ENCODE measurements at regions not wholly inside any gene's neighbourhood (a gene's known extent, or its start where the extent isn't known, plus 50 kb on each side); places are given as distances from the start of the nearest gene placed in this dataset.
"Not testable (repeated sequence)": the region's sequence is repeated elsewhere in the genome, so short reads cannot be mapped to it uniquely, and the experiment has no call there.

- DNase-seq, result no peak
Observed at GRCh38 chr6:167408235-167408869, 83.5 kb downstream of the TTLL2 start.

GRCh38 chr6:167409079-167409478 is 84.2 kb downstream of the TTLL2 start:
- no peak for DNase-seq

DNA sequence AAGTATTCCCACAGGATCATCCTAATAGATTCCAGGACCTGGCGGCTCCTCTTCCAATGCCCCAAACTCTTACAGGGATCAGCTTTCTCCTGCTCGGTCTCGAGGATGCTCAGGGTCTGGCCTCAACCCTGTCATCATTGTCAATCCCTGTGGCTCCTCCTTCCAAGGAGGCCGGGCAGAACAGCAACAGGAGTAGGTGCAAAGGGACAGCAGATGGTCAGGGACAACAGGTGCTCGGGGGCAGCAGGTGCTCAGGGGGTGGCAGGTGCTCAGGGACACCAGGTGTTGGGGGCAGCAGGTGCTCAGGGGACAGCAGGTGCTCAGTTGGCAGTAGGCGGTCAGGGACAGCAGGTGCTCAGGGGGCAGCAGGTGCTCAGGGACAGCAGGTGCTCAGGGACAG is 84.8 kb downstream of the TTLL2 start:
- DNase-seq, result no peak

- DNase-seq, result no peak
Observed at GRCh38 chr6:167410462-167410861, 85.6 kb downstream of the TTLL2 start.

DNA sequence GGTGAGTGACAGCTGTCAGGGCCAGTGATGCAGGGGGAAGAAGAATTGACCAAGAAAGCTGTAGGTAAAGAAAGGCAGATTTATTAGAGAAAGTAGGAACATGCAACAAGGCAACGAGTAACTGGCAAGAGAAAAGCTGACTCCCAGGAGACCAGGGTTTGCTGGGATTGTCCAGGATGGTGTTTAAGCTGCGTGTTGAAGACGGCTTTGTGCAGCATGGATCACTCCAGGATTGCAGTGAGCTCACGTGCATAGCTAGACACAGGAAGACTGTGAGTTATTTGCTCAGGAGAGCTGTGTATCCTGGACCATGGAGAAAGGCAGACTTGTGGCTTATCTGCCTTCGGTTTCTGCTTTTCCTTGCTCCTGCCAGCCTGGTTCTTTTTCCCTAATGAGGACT is 87.6 kb downstream of the TTLL2 start:
- no peak for DNase-seq

DNA sequence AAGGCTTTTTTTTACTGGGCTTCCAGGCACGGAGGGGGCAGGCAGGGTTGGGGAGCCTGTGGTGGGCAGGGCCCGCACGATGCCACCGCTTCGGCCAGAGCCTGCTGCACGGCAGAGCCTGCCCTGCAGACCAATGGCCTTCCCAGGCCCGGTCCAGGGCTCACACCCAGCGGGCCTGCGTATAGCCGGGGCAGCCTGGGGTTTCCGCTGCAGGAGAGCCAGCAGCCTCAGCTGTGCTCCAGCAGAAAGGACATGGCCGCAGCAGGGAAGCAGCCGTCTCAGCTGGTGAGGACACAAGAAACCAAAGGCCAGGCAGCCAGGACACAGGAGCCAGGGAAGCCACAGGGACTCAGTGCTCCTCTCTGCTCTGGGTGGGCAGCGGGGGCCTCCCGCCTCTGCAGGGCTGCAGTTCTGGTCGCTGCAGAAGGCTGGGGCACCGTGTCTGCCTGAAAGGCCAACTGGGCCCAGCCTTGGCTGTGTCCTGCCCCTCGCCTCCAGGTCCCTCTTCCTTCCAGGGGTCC is 90.6 kb downstream of the TTLL2 start:
- no peak for DNase-seq

DNA sequence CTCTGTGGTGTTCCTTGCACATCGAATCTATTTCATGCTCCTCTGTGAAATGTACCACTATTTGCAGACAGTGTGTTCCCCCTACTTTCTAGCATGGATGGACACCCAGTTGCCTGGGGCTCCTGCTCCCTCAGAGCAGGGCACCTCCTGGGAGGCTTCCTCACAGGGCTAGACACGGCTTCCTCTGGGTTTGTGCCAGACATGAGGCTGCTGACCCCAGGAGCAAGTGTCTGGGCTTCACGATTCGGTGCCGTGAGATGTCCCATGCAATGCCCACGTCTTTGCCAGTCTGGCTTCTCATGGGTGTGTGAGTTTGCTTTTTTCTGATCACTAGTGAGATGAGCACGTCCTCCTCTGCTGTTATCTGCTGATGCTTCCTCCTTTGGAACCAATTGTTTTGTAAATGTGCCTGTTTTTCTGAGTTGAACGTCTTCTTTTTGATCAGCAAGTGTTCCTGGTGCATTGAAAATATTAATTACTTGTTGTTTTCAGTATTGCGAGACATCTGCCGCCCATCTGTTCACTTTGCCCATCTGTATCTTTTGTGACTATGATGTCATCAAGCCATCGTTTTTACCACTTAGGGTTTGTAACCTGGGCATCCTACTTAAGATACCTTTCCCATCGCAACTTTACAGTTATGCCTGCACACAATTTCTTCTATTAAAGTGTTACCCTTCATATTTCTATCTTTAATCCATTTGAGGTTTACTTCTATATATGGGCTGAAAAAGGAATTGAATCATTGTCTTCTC is 92.0 kb downstream of the TTLL2 start:
- DNase-seq, result no peak

DNA sequence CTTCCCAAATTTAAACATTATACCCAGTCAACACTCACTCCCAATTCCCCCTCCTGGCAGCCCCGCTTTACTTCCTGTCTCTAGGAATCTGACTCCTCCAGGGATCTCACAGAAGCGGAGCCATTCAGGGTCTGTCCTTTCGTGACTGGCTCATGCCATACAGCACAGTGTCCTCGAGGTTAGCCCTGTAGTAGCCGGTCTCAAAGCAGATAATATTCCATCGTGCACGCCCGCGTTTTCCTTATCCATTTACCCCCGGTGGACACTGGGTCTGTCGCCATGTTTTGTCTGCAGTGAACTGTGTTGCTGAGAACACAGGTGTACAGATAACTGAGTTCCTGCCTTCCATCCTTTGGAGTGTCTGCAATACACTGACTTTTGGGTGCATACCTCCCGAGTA is 95.3 kb downstream of the TTLL2 start:
- DNase-seq, result no peak

GRCh38 chr6:167420858-167421766 is 96.2 kb downstream of the TTLL2 start:
- DNase-seq, result no peak

DNA sequence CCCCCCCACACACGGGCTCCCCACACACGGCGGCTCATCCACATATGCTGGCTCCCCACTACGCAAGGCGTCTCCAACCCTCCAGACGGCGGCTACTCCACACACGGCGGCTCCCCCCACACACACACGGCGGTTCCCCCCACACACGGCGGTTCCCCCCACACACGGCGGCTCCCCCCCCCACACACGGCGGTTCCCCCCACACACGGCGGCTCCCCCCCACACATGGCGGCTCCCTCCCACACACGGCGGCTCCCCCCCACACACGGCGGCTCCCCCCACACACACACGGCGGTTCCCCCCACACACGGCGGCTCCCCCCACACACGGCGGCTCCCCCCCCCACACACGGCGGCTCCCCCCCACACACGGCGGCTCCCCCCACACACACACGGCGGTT is 97.1 kb downstream of the TTLL2 start:
- DNase-seq, result not testable (repeated sequence)

DNA sequence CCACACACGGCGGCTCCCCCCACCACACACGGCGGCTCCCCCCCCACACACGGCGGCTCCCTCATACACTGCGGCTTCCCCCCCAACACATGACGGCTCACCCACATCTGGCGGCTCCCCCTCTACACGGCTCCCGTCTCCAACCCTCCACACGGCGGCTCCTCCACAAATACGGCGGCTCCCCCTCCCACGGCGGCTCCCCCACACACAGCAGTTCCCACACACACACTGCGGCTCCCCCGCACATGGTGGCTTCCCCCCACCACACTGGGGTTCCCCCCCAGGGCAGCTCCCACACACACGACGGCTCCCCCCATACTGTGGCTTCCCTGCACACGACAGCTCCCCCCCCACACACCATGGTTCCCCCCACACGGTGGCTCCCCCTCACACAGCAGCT is 98.0 kb downstream of the TTLL2 start:
- DNase-seq, result no peak

DNA sequence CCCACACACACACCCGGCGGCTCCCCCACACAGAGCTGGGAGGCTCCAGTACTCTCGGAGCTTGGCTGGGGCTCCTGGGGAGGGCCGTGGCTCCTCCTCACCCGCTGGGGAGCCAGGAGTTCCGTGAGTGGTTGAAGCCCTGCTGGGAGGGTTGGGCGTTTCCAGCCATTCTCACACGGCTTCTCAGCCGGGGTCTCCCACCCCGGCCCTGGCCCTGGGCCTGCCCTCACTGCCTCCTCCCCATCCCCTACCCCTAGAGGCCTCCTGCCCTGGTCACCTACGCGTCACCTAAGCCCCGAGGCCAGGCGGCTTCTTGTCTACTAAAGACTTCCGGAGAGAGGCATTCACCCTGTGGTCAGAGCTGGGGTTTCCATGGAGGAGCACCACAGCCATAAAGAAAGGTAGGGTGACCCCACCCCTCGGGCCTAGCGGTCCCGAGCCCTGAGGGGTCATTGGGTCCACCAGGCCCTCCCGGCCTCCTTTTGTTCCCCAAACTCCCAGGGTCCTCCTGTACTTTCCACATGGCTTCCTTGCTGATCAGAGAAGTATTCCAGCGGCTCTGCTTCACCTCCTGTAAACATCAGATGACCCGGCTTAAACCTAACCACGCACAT is 99.3 kb downstream of the TTLL2 start:
- DNase-seq, result no peak

DNA sequence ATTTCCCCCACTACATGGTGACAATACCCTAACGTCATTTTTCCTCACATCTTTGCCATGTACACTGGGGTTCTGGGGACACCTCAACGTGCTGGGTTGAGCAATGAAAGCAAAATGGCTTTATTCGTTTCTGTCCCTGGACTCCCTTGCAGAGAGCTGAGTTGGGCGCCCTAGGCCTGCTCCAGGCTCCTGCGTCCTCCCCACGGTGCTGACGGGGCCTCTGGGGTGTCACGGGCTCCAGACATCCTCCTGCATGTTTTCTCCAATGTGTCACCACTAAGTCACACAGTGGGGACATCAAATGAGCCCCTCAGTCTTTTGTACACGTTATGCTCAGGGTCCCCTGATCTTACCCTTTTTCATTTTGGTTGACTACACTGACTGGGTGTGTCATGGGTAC is 99.8 kb downstream of the TTLL2 start:
- no peak for DNase-seq

DNA sequence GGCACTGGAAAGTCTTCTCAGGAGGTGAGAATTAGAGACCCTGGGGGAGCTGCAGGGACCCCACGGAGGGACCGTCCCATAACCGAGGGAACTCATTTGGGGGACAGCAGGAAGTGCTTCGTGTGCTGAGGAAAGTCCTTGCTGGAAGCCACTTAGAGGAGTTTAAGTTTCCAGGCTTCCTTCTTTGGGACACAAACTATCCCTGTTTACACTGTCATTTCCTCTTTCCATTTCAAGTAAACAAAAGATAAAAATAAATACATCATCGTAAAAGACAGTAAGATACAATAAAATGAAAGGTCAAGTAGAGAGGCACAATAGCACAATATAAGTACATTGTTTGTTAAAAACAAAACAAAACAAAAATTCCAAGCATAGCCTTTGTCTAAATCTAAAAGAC is 101.2 kb downstream of the TTLL2 start:
- DNase-seq, result no peak

- no peak for DNase-seq
Observed at GRCh38 chr6:167426651-167427050, 101.8 kb downstream of the TTLL2 start.

DNA sequence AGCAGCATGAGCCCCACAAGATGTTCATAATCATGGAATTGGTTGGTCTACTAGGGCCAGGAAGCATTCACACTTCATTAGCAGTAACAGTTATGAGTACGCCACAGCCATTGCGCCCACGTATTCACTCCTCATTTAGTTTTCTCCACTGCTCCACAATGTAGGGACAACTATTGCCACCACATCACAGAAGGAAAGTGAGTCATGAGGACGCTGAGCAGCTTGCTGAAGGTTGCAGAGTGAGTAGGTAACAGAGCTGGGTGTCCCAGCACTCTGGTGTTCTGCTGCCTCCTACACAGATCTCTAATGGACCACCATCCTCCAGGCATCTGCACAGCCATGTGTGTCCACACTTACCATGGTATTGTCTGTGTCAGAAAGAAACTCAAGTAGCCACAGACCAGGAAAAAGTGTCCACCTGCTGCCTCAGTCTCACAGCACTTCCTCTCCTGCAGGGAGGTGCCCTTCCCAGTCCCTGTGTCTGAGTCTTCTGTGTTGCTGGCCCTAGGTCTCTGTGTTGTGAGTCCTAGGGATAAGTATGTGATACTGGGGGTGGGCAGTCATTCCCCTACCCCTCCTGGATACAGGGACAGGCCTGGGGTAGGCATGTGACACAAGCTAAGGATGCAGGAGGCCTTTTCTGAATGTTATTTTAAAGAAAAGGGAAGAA is 103.9 kb downstream of the TTLL2 start:
- no peak for DNase-seq

DNA sequence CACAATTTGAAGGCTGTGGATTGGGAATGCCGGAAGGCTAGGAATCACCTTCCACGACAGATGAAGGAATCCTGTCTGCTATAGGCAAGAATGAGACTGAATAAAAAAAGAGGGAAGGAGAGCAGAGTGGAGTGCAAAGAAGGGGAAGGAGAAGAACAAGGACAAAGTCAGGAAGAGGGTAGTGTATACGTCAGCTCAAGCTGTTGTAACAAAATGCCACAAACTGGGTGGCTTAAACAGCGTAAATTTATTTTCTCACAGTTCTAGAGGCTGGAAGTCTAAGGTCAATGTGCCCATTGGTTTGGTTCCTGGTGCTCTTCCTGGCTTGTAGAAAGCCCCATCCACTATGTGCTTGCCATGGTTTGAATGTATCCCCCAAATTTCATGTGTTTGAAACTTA is 104.5 kb downstream of the TTLL2 start:
- DNase-seq, result no peak

DNA sequence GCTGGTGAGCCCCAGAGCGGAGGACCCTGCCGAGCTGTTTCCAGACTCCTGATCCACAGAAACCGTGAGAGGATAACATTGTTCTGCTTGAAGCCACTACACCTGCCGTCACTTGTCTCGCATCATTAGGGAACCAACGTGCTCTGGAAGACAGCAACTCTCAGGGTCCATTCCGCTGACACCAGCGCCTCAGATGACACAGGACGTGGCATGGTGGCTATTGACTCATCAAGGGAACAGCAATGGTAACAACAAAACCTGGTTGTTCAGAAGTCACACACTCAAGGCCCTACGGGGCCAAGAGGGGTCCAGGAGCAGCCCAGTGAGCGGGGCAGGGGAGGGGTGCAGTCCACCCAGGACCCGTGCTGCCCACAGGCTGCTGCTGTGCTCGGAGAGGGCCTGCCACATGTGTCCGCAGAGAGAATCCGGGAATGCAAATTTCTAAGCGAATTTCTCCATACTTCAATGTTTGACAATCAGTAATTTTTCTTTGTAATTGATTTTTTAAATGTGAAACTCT is 110.4 kb downstream of the TTLL2 start:
- no peak for DNase-seq

GRCh38 chr6:167437888-167438484 is 113.1 kb downstream of the TTLL2 start:
- no peak for DNase-seq

GRCh38 chr6:167441715-167442206 is 116.9 kb downstream of the TTLL2 start:
- no peak for DNase-seq

DNA sequence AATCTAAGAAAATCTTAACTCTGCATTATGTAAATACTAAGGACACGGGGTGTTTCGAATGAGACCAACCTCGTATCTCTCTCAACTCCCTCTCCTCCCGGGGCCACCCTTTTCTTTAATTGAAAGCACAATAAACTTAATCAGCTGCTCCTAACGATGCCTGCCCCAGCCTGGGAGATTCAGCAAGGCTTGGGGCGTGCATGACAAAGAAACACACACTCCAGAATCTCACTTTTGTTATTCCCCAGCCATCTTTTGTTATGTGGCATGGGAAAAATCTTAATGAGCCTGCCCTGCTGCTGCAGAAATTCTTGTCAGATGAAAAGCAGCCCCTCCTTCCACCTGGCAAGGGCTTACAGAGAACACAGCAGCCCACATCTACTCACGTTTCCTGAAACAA is 117.4 kb downstream of the TTLL2 start:
- no peak for DNase-seq
